RCC 7860 (cell line): ENCODE measurements at regions not wholly inside any gene's neighbourhood (a gene's known extent, or its start where the extent isn't known, plus 50 kb on each side); places are given as distances from the start of the nearest gene placed in this dataset.
"Not testable (repeated sequence)": the region's sequence is repeated elsewhere in the genome, so short reads cannot be mapped to it uniquely, and the experiment has no call there.

Source experiments
- DNase-seq: peaks from one replicate; pipeline ENCODE4 v3.0.0-alpha.2; 2015; ENCODE audit warnings: low spot score
- FAIRE-seq: peaks from 2 replicates; lab custom pipeline; 2012; peaks lifted over from hg19 to GRCh38; lab: Jason Lieb, UNC

DNA sequence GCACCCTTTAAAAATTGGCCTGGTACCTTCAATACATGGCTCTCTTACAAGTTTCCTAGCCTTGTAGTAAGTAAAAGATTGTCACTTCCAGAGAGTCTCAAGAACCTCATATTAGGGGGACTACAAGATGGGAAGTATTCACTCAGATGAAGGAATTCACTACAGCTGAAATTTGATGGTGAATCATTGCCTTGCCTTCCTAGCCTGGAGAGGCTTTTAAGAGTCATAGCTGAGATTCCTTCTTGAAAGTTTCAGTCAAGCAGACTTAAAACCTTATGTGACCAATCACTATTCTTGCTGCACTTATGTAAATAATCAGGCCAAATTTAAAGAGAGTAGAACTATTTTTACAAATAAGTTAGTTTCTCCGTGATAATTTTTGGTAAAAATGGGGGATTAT, 451.6 kb downstream of the TRHDE start:
- FAIRE-seq (no peak), DNase-seq (no peak)

DNA sequence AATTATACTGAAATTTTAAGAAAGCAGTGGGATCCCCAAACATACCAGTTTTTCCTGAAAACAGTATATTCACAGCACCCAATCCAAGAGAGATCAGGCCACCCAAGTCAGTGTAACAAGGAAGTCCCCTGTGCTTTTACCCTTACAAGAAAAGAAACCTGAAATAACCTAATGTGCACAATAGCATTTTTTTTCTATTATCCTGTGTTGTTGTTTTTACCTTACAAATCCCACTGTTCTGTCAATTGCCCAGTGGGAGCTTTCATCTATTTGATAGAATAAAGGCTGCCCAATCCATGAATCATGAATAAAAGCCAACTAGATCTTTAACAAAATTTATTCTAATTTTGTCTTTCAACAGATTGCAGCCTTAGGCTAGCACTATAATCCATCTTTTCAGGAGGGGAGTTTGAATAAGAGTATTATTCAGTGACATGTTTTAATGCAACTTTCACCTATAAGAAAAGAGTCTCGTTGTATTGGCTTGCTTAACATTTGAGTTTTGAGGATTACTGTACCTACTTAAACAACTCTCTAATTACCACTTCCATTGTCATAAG, 457.4 kb downstream of the TRHDE start:
- no peak for DNase-seq
- FAIRE-seq: no peak

DNA sequence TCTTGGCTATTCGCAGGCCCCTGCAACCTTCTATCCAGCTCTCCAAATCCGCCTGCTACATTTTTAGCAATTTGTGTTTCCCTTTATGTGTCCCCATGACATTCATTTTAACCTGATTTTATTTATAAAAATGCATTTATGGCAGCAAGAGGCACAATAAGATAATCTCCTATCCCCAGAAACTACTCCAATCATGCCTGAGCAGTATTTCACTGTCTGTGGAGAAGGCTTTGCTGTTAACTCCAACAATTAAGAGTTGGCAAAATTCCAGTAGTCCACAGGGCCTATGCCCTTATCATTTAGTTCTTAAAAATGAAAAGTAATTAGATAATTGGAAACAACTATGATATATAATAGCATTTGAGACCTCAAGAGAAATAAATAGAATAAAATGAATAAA, 462.4 kb downstream of the TRHDE start:
- FAIRE-seq (no peak), DNase-seq (no peak)

DNA sequence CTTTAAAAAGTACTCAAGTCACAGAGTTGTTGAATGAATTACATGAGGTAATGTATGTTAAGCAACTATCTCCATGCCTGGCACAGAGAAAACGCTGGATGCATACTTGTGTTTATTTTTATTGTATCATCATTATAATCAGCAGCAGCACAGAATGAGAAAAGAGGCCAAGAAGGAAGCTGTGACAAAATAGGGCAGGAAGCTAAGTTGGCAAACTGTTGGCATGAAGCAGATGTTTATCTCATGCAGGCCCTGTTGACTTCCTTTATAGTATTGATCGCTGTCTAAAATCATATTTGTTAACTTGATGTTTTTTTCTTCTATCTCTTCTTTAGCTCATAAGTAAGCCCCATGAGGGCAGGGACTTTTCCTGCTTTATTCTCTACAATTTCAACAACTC, 466.6 kb downstream of the TRHDE start:
- DNase-seq (no peak), FAIRE-seq (no peak)

DNA sequence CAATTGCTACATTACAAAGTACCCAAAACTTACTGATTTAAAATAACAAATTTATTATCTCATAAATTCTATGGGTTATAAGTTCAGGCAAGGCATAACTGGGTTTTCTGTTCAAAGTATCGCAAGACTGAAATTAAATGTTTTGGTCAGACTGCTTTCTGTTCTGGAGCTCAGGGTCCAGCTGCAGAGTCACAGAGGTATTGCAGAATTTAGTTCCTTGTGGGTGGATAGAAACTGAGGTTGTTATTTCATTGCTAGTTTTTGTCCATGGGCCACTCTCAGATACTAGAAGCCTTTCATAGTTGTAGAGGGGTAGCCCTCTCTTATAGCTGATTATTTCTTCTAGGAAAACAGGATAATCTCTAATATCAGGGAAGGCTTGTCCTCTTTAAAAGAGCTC, 467.9 kb downstream of the TRHDE start:
- DNase-seq (no peak), FAIRE-seq (no peak)

DNA sequence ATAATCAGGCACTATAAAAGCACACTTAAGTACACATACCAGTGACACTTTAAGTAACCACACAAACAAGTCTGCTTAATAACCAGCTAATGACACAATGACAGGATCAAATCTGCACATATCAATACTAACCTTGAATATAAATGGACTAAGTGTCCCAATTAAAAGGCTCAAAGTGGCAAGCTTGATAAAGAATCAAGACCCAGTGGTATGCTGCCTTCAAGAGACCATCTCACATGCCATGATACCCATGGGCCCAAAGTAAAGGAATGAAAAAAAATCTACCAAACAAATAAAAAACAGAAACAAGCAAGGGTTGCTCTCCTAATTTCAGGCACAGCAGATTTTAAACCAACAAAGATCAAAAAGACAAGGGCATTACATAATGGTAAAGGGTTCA, 470.4 kb downstream of the TRHDE start:
- DNase-seq (no peak), FAIRE-seq (no peak)

DNA sequence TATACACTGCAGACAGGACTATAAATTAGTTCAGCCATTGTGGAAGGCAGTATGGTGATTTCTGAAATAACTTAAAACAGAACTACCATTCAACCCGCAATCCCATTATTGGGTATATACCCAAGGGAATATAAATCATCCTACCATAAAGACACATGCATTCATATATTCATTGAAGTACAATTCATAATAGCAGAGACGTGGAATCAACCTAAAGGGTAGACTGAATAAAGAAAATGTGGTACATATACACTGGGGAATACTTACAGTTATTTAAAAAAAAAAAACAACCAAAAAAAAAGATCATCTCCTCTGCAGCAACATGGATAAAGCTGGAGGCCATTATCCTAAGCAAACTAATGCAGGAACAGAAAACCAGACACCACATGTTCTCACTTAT, 473.9 kb downstream of the TRHDE start:
- FAIRE-seq (no peak), DNase-seq (no peak)

DNA sequence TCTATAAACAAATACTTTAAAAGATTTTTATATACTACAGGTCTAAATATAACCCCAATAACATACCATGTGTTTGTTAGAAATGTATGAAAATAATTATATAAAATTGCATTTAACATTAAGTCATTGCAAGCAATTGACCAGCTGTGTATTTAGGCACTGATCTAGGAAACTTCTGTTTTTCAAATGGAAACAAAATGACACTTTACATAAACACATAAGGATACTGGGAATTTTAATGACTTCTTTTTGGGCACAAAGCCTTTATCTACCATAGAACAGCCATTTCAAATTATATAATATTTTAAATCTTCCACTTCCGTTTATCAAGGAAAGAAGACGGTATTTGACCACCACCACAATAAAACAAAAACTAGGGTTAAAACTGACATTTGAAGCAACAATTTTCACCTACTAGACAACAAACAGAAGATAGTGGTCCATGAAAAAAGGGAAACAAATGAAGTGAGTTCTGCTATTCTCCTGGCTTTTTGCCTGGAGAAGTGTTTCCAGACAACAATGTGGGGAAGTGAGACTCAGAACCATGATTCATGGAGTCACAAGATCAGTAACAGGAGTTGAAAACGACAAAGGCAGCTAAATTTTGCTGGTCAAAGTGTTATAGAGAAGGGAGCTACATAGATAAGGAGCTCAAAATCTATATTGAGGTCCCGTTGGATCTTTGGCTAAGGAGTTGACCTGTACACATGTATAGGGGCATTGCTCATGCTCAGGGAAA, 475.1 kb downstream of the TRHDE start:
- FAIRE-seq: no peak

DNA sequence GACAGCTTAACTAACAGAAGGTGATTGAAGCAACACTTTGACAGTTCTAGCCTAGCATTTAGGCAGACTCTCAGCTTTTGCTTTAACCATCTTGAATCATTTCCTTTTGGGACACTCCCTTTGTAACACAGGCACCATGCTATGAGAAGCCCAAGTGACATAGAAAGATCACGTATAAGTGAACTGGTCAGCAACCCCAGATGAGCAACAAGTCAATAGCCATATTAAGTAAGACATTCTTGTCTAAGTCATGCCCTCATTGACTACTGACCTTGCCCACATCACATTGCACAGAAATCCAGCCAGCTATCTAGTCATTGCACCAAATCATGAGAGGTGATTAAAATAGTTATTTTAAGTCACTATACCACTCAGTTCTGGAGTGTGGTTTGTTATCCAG, 476.8 kb downstream of the TRHDE start:
- DNase-seq (no peak), FAIRE-seq (no peak)

More for the DNA sequence above, 475.1 kb downstream of the TRHDE start:
- DNase-seq: no peak

DNA sequence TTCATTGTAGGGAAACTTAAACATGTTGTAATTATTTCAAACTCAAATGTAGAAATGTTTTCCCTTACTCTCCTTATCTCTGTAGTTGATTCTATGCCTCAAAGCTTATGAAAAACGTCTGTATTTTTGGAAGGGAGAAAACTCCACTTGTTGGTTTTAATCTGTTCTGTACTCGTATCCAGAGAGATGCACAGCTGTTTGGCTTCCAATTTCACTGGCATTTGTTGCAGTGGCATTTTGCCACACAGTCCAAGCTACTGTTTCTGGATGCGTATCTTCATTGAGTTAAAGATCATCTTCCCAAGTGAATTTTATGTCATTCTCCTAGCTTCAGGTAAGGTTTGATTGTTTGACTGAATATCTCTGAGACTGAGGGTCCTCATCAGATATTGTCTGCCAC, 481.4 kb downstream of the TRHDE start:
- DNase-seq (no peak), FAIRE-seq (no peak)

DNA sequence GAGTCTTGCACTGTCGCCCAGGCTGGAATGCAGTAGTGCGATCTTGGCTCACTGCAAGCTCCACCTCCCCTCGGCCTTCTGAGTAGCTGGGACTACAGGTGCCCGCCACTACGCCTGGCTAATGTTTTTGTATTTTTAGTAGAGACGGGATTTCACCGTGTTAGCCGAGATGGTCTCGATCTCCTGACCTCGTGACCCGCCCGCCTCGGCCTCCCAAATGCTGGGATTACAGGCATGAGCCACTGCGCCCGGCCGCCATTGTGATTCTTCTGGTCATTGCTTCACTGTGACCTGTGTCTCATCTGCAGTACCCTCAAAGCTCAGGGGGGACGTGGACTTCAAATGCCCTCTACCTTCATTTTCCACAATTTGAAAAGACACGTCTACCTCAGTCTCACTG, 481.9 kb downstream of the TRHDE start:
- not testable (repeated sequence) for DNase-seq, FAIRE-seq

DNA sequence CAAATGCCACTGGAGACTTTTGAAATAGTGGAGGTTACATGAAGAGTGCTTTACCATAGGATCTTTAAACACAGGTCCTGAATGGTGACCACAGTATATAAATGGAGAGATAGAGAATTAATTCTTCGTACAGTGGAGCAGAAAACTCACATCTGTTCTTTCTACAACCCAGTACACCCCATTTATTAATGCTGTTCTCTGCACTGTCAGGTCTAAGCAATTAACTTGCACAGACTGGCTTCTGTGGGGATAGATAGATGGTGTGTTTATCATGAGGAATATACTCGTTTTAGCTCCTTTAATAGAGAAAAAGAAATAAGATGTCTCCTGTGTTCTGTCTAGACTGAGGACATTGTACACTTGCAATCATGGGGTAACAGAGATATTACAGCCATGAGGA, 494.3 kb downstream of the TRHDE start:
- no peak for FAIRE-seq
- DNase-seq: no peak

DNA sequence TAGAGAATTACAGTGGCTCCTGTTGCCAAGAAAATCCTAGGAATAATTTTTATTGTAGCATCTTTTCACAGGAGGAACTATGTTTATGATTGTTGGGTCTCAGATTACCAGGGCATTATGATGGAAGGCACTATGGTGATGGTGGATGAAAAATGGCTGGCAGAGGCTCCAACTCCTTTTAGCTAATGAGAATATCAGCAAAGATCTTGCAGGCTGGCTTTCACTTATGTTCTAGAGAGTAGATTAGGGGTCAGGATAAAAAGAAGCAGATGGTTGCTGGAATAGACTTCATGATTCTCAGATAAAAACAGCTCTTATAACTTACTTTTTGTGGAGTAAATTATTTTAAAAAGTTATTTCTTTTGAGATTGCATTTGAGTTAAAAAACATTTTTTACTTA, 501.9 kb downstream of the TRHDE start:
- DNase-seq (no peak), FAIRE-seq (no peak)

DNA sequence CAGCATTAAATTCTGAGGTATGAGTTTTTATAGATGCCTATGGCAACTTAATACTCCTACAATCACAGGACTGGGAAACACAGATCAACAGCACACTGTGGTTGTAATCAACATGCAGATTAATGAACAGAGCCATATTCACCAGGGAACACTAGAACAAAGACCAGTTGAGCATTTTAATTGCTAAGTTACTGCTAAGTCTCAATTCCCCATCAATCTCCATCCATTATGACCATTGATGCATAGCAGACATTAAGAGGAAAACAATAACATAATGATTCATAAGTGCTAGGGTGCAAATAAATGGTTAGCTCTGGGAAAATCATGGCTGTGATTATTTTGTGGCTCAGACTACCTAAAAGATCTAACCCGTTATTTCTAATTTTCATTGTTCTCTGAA, 505.6 kb downstream of the TRHDE start:
- no peak for FAIRE-seq

DNA sequence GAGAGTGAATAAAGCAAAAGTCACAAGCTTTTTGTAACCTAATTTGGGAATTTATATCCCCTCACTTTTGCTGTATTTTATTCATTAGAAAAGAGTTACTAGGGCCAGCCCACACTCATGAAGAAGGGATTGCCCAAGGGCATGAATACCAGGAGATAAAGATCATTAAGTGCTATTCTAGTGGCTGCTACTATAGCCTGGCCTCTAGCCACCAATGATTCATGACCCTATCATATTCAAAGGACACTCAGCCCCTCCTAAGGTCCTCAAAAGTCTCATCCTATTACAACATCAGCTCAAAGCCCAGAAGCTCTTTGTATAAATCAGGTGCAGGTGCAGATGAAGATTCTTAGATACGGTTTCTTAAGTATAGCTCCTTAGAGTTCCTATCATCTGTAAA, 518.1 kb downstream of the TRHDE start:
- FAIRE-seq: no peak
- DNase-seq: no peak

More for the DNA sequence above, 505.6 kb downstream of the TRHDE start:
- no peak for DNase-seq

DNA sequence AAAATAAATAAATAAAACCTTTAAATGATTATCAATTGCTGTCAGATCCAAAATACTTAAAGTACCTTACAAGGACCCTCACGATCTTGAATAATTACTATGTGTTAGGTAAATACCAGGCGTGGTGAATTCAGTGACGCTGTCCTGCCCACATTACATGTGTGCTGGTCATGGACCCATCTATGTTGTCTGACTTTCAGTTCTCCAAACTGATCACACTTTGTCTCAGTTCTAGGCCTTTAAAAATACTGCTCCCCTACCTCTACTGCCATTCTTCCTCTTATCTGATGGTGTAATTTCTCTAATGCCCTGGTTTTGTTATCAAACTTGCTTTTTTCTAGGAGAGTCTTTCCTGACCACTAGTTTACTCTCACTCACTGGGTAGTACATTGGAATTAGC, 520.7 kb downstream of the TRHDE start:
- no peak for DNase-seq
- no peak for FAIRE-seq

DNA sequence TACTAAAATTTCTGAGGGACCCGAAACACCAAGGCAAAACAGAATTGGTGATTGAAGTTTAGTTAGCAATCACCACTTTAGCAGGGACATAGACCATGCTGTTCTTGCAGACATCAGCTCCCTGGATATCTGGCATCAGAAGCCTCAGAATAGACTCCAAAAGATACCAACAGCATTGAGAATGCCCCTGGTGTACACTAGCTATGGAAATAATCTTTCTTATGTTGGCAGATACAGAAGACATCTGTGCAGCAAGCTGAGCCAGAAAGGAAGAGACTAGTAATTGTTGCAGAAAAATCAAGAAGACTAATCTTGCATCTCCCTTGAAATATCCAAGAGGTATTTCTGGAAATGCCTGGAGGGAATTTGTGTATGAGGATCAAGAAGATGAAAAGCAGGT, 521.6 kb downstream of the TRHDE start:
- DNase-seq (no peak), FAIRE-seq (no peak)

DNA sequence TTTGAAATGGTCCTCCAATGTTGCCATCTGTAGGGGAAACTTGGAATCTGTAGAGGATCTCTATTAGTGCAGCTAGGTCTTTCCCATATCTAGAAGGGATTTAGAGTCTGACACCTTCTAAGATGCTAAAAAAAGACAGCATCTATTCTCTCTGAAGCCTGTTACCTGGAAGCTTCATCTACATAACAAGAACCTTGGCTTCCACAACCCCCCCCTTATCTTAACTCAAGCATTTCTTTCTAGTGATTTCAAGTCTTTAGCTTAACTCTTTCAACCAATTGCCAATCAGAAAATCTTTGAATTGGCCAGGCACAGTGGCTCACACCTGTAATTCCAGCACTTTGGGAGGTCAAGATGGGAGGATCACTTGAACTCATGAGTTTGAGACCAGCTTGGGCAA, 543.3 kb downstream of the TRHDE start:
- DNase-seq: no peak
- no peak for FAIRE-seq

DNA sequence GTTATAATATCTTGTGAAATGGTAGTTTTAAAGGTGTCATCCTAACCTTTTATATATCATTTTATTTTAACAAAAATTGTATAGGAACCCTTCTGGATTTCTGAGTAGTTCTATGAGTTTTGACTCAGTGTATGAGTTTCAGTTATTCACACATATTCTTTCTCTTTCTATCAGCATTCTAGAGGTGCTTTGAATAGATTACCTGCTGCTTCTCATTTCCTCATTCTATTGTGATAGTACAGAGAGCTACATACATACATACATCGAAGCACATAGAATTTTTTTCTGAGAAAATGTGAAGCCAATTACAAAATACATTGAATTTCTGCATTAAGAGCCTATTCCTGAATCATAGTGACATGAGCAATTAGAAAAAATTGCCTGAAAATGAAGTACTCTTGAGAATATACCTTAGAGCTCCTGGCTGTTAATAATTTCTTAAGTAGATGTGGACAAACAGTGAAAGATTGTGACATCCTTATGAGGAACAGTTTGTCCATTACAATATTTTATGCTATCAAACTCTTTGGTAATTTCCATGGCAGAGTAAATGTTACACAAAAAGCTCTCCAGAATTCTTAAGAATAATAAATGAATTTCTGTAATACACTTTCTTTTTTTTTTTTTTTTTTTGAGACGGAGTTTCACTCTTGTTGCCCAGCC, 556.6 kb downstream of the TRHDE start:
- FAIRE-seq (no peak), DNase-seq (no peak)

DNA sequence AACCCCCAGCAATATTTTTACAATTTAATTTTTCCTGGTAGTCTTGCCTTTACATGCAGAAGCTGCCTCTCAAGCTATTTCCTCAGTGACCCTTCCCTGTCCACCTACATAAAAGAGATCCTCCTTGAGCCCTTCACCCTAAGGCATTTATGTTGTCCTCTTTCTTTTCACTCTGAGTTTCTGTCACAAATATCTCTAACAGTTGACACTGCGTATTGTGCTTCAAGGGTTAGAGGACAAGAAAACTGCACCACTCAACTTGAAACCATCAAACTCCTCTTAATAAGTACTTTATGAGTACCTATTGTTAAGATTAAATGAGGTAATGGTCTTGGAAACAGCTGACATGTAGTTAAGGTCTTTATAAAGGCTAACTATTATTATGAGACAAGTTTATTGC, 557.7 kb downstream of the TRHDE start:
- FAIRE-seq: no peak

DNA sequence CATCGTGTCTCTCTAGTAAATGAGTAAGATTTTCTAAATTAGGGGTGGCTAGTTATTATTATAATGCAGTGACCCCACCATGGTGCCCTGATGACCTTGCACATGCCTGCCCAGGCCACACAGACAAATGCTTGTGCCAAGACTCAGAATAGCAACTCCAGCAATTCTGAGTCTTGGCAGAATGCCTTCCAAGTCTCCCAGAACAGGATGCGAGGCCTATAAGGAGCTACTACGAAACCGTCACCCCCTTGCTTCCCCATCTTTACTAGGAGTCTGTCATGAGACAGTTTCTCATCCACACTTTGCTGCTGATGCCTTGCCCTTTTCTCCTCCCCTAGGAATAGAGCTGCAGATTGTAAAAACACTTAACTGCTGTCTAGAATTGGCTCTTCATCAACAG, 559.9 kb downstream of the TRHDE start:
- DNase-seq: no peak
- FAIRE-seq: no peak

More for the DNA sequence above, 557.7 kb downstream of the TRHDE start:
- no peak for DNase-seq

DNA sequence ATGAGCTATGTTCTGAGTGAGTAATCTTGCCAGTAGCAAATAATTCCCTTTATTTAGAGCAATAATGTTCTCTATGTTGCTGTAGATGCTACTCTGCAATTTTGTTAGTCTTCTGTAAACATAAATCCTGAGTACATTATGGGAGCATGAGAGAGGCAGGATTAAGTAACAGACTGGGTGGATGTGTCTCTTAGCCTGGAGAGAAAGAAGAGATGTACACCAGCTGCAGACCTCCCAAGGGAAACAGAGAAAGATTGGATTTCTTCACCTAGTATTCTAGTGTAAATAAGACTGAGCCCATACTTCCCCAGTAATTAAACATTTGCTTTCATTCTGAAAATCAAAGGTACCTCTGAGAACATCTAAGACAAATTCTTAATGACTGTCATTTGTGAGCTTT, 564.0 kb downstream of the TRHDE start:
- FAIRE-seq (no peak), DNase-seq (no peak)
